Ishikawa (cell line): ENCODE measurements at regions not wholly inside any gene's neighbourhood (a gene's known extent, or its start where the extent isn't known, plus 50 kb on each side); places are given as distances from the start of the nearest gene placed in this dataset.

ENCODE experiments used
- CREB1 ChIP-seq: IDR thresholded peaks from 2 replicates; pipeline ENCODE4 v1.6.1; 2012; ENCODE audit warnings: low read depth
- EGR1 ChIP-seq: IDR thresholded peaks from 2 replicates; pipeline ENCODE4 v1.6.1; 2012
- EP300 ChIP-seq: IDR thresholded peaks from 2 replicates; pipeline ENCODE4 v1.6.1; 2012; ENCODE audit warnings: borderline replicate concordance
- FOXM1 ChIP-seq: IDR thresholded peaks from 2 replicates; pipeline ENCODE4 v1.6.1; 2012; ENCODE audit warnings: low read depth, borderline replicate concordance
- NFIC ChIP-seq: IDR thresholded peaks from 2 replicates; pipeline ENCODE4 v1.6.1; 2012
- RAD21 ChIP-seq: IDR thresholded peaks from 2 replicates; pipeline ENCODE4 v1.6.1; 2012; ENCODE audit warnings: low read depth
- REST ChIP-seq: IDR thresholded peaks from 2 replicates; pipeline ENCODE4 v1.6.1; 2012; ENCODE audit warnings: low read depth, mild to moderate bottlenecking
- TAF1 ChIP-seq: IDR thresholded peaks from 2 replicates; pipeline ENCODE4 v1.6.1; 2012; ENCODE audit warnings: low read depth, mild to moderate bottlenecking
- TEAD4 ChIP-seq: IDR thresholded peaks from 2 replicates; pipeline ENCODE4 v1.6.1; 2012
- YY1 ChIP-seq: IDR thresholded peaks from 2 replicates; pipeline ENCODE4 v1.6.1; 2012; ENCODE audit warnings: low read depth
- TF ChIP-seq, protein P1 (sequence below): IDR thresholded peaks from 2 replicates; pipeline ENCODE4 v1.6.1; 2012
- TF ChIP-seq, protein P2 (sequence below): IDR thresholded peaks from 2 replicates; pipeline ENCODE4 v1.6.1; 2012

- TF ChIP-seq NFIC (no peak), TEAD4 (no peak), RAD21 (no peak), EP300 (no peak), CREB1 (no peak), YY1 (no peak), REST (no peak), FOXM1 (no peak), EGR1 (no peak), TAF1 (no peak)
- TF ChIP-seq, protein P1, sequence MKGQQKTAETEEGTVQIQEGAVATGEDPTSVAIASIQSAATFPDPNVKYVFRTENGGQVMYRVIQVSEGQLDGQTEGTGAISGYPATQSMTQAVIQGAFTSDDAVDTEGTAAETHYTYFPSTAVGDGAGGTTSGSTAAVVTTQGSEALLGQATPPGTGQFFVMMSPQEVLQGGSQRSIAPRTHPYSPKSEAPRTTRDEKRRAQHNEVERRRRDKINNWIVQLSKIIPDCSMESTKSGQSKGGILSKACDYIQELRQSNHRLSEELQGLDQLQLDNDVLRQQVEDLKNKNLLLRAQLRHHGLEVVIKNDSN = no peak
- TF ChIP-seq, protein P2, sequence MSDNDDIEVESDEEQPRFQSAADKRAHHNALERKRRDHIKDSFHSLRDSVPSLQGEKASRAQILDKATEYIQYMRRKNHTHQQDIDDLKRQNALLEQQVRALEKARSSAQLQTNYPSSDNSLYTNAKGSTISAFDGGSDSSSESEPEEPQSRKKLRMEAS = no peak
These were observed 1666.9 kb upstream of the WWC1 start for GRCh38 chr5:166624573-166624972.
